Endothelial cell of umbilical vein (primary cell): ENCODE measurements at regions not wholly inside any gene's neighbourhood (a gene's known extent, or its start where the extent isn't known, plus 50 kb on each side); places are given as distances from the start of the nearest gene placed in this dataset.

ENCODE experiments used
- BruUV-seq: library from RNA; stranded (reverse); fragments of 400-500 nt; replicated peaks from 2 replicates; lab custom pipeline; 2021; lab: Mats Ljungman, UMichigan
- CTCF ChIA-PET: fragments of 300-600, 350-600 bp; sonication (Branson Sonifier 250); formaldehyde crosslinking; loops from one replicate; lab custom pipeline; 2021; ENCODE audit warnings: antibody characterized with exemption, inconsistent platforms; lab: Charles Lee
- POLR2A ChIA-PET: fragments of 300-600, 350-600 bp; sonication (Branson Sonifier 250); formaldehyde crosslinking; loops from one replicate; lab custom pipeline; 2021; ENCODE audit warnings: antibody characterized with exemption, inconsistent platforms; lab: Charles Lee
- DNase-seq: peaks from one replicate; pipeline ENCODE4 v3.0.0-alpha.2; 2011; ENCODE audit warnings: low read depth, low spot score
- FAIRE-seq: peaks from 2 replicates; lab custom pipeline; 2011; peaks lifted over from hg19 to GRCh38; lab: Jason Lieb, UNC
- H2AFZ ChIP-seq: 2 replicates; pipeline ENCODE4 v1.6.0; 2012; ENCODE audit warnings: low read depth, low read length, control low read depth, inconsistent platforms
- H3K27ac ChIP-seq: 2 replicates; pipeline ENCODE4 v1.5.1; 2011; ENCODE audit warnings: low read depth, mild to moderate bottlenecking, control low read depth, low read length, moderate library complexity; ENCODE audit not compliant: insufficient read depth
- H3K27me3 ChIP-seq, 2 experiments: 2 replicates each; pipeline versions ENCODE4 v1.6.0 to v1.6.1; 2011; ENCODE audit warnings: low read length in 2 of 2, mixed read lengths in 1 of 2; ENCODE audit not compliant: control insufficient read depth in 2 of 2, insufficient read depth in 2 of 2
- H3K36me3 ChIP-seq, 2 experiments: 2 replicates in 1 of 2; 3 replicates in 1 of 2; pipeline ENCODE4 v1.5.1; 2011; ENCODE audit warnings: low read length in 2 of 2, mild to moderate bottlenecking in 1 of 2, moderate library complexity in 1 of 2; ENCODE audit not compliant: control insufficient read depth in 2 of 2, insufficient read depth in 2 of 2; ENCODE audit errors: extremely low read depth in 1 of 2
- H3K4me1 ChIP-seq: 3 replicates; pipeline ENCODE4 v1.5.1; 2011; ENCODE audit warnings: mild to moderate bottlenecking, low read length; ENCODE audit not compliant: control insufficient read depth, insufficient read depth; ENCODE audit errors: extremely low read depth
- H3K4me2 ChIP-seq: 2 replicates; pipeline ENCODE4 v1.6.1; 2011; ENCODE audit warnings: low read length, control low read depth, mixed read lengths; ENCODE audit not compliant: insufficient read depth
- H3K4me3 ChIP-seq, 3 experiments: fragments of 200-600 bp in 1 of 3; sonication (generic), shearing (Covaris generic) in 1 of 3; replicated peaks in 1 of 3; 2 replicates each; pipeline ENCODE4 v1.5.1; 2011 to 2016; ENCODE audit warnings: control low read depth in 3 of 3, low read length in 3 of 3, mild to moderate bottlenecking in 2 of 3, inconsistent platforms in 1 of 3, low read depth in 1 of 3, moderate library complexity in 1 of 3; ENCODE audit not compliant: insufficient read depth in 1 of 3
- H3K79me2 ChIP-seq: 2 replicates; pipeline ENCODE4 v1.6.0; 2012; ENCODE audit warnings: low read length, inconsistent platforms; ENCODE audit not compliant: control insufficient read depth, insufficient read depth
- H3K9ac ChIP-seq: replicated peaks from 2 replicates; pipeline ENCODE3; 2011; ENCODE audit warnings: low read length, control low read depth; ENCODE audit not compliant: insufficient read depth; ENCODE audit errors: extremely low read depth
- H3K9me1 ChIP-seq: replicated peaks from 3 replicates; pipeline ENCODE4 v1.6.0; 2011; ENCODE audit warnings: mild to moderate bottlenecking, low read length; ENCODE audit not compliant: control insufficient read depth, insufficient read depth; ENCODE audit errors: extremely low read depth
- H3K9me3 ChIP-seq: replicated peaks from 2 replicates; pipeline ENCODE4 v1.5.1; 2012; ENCODE audit warnings: low read length, inconsistent platforms; ENCODE audit not compliant: control insufficient read depth, insufficient read depth
- H4K20me1 ChIP-seq: replicated peaks from 2 replicates; pipeline ENCODE3; 2011; ENCODE audit warnings: mild to moderate bottlenecking, low read length; ENCODE audit not compliant: control insufficient read depth, insufficient read depth; ENCODE audit errors: extremely low read depth
- EZH2 ChIP-seq: IDR thresholded peaks from 2 replicates; pipeline ENCODE4 v1.6.1; 2012; ENCODE audit warnings: borderline replicate concordance, low read depth, mild to moderate bottlenecking, moderate library complexity, low read length, inconsistent platforms; ENCODE audit not compliant: severe bottlenecking
- FOS ChIP-seq: IDR thresholded peaks from 2 replicates; pipeline ENCODE4 v1.6.1; 2011; ENCODE audit warnings: mild to moderate bottlenecking, low read length, moderate library complexity, borderline replicate concordance; ENCODE audit not compliant: insufficient read depth
- GATA2 ChIP-seq: IDR thresholded peaks from 2 replicates; pipeline ENCODE4 v1.7.0; 2011; ENCODE audit warnings: low read depth, mild to moderate bottlenecking, moderate library complexity, mixed read lengths, low read length; ENCODE audit not compliant: insufficient read length, insufficient read depth
- JUN ChIP-seq: IDR thresholded peaks from 2 replicates; pipeline ENCODE4 v1.6.1; 2011; ENCODE audit warnings: borderline replicate concordance, low read depth; ENCODE audit not compliant: insufficient read length, insufficient read depth
- MAX ChIP-seq: IDR thresholded peaks from 2 replicates; pipeline ENCODE4 v1.6.1; 2011; ENCODE audit not compliant: insufficient read depth, insufficient read length
- MYC ChIP-seq: IDR thresholded peaks from one replicate; pipeline ENCODE4 v1.6.1; 2011; ENCODE audit warnings: mild to moderate bottlenecking, low read depth, low read length
- POLR2A ChIP-seq: IDR thresholded peaks from 2 replicates; pipeline ENCODE4 v1.6.1; 2012; ENCODE audit warnings: low read depth, mild to moderate bottlenecking, control low read depth, low read length
- POLR2AphosphoS5 ChIP-seq: IDR thresholded peaks from 2 replicates; pipeline ENCODE4 v1.6.1; 2012; ENCODE audit warnings: low read depth, mild to moderate bottlenecking, control low read depth, low read length, moderate library complexity; ENCODE audit not compliant: insufficient read depth
- dilution Hi-C: fragments of 300-500 bp; cut with MboI; formaldehyde crosslinking; loops from one replicate; pipeline ENCODE4 v1.15.0; 2019; ENCODE audit warnings: low sequenced_read_pairs; ENCODE audit not compliant: extremely low pct_ligation_motif_present
- intact Hi-C: fragments of 100-400 bp; cut with micrococcal nuclease; formaldehyde crosslinking; loops from one replicate; pipeline ENCODE4 v1.10.0; 2022
- TF ChIP-seq, protein P1 (sequence below), 2 donors: IDR thresholded peaks; 1 replicate in 1 of 2; 2 replicates in 1 of 2; pipeline ENCODE4 v1.5.1; 2011; ENCODE audit warnings: low read length in 2 of 2, mild to moderate bottlenecking in 2 of 2, moderate library complexity in 2 of 2, control low read depth in 1 of 2, inconsistent platforms in 1 of 2, low read depth in 1 of 2; ENCODE audit not compliant: insufficient read depth in 1 of 2; ENCODE audit errors: extremely low read depth in 1 of 2

- dilution Hi-C loops: no loop called here
- intact Hi-C loops: no loop called here
- Histone ChIP-seq H3K9ac (no peak overlapping the region), H3K27me3 (no peaks in the 10 kb centered on the region), H3K36me3 (no peaks in the 10 kb centered on the region), H3K4me1 (no peaks in the 10 kb centered on the region), H3K79me2 (no peaks in the 10 kb centered on the region), H3K4me3 (no peak overlapping the region), H3K9me1 (no peaks in the 10 kb centered on the region), H3K27ac (no peak overlapping the region), H3K4me2 (no peak overlapping the region), H4K20me1 (no peaks in the 10 kb centered on the region), H2AFZ (no peak overlapping the region), H3K9me3 (no peaks in the 10 kb centered on the region)
- no peak for FAIRE-seq
- no peak for TF ChIP-seq POLR2AphosphoS5
- DNase-seq: no peak
- POLR2A ChIA-PET: no interaction called here
- no TSS peak for BruUV-seq
- CTCF ChIA-PET: no interaction called here
These were observed 530.3 kb downstream of the NXPH1 start for GRCh38 chr7:8963722-8964121.

GRCh38 chr7:8965177-8965576 is 531.8 kb downstream of the NXPH1 start:
- ChIA-PET POLR2A (no interaction called here), CTCF (no interaction called here)
- intact Hi-C loops: no loop called here
- Histone ChIP-seq H2AFZ (no peak overlapping the region), H3K9ac (no peak overlapping the region), H3K27me3 (no peaks in the 10 kb centered on the region), H3K4me2 (no peak overlapping the region), H3K79me2 (no peaks in the 10 kb centered on the region), H4K20me1 (no peaks in the 10 kb centered on the region), H3K4me1 (no peaks in the 10 kb centered on the region), H3K27ac (no peak overlapping the region), H3K4me3 (no peak overlapping the region), H3K36me3 (no peaks in the 10 kb centered on the region), H3K9me1 (no peaks in the 10 kb centered on the region), H3K9me3 (no peaks in the 10 kb centered on the region)
- BruUV-seq: no TSS peak
- DNase-seq (no peak), FAIRE-seq (no peak)
- dilution Hi-C loops: no loop called here
- TF ChIP-seq POLR2AphosphoS5 (no peak), GATA2 (no peak), EZH2 (no peak), POLR2A (no peak), FOS (no peak), MYC (no peak), MAX (no peak), JUN (no peak)
- TF ChIP-seq, protein P1, sequence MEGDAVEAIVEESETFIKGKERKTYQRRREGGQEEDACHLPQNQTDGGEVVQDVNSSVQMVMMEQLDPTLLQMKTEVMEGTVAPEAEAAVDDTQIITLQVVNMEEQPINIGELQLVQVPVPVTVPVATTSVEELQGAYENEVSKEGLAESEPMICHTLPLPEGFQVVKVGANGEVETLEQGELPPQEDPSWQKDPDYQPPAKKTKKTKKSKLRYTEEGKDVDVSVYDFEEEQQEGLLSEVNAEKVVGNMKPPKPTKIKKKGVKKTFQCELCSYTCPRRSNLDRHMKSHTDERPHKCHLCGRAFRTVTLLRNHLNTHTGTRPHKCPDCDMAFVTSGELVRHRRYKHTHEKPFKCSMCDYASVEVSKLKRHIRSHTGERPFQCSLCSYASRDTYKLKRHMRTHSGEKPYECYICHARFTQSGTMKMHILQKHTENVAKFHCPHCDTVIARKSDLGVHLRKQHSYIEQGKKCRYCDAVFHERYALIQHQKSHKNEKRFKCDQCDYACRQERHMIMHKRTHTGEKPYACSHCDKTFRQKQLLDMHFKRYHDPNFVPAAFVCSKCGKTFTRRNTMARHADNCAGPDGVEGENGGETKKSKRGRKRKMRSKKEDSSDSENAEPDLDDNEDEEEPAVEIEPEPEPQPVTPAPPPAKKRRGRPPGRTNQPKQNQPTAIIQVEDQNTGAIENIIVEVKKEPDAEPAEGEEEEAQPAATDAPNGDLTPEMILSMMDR (IDR thresholded peaks at IDR 0.05; ENCODE audit: extremely low read depth in 1 of 2, insufficient read depth in 1 of 2, low read depth in 1 of 2, low read length in 2 of 2): no peak
